ENCODE measurements at regions not wholly inside any gene's neighbourhood (a gene's known extent, or its start where the extent isn't known, plus 50 kb on each side); places are given as distances from the start of the nearest gene placed in this dataset.

- H2BK12ac ChIP-seq (ENCODE audit: insufficient read length, low read depth, low read length): no peak overlapping the region
- peaks cover 0 to 2% of the 10 kb centered on the region in 2 experiments; a peak in 1 of 4 replicates for H3K4me1 Mint-ChIP-seq
- H2AFZ ChIP-seq (ENCODE audit: low read length): no peak overlapping the region
- WGBS (ENCODE audit: extremely low coverage, insufficient read length, low lambda C conversion rate): no CpG with 5 or more reads among the region's 2 CpGs
- no peak overlapping the region for H2BK20ac ChIP-seq (ENCODE audit: low read depth, low read length, poor library complexity, severe bottlenecking)
- no peaks in the 10 kb centered on the region for H3K4me1 ChIP-seq (ENCODE audit: insufficient read depth, low read length)
- no peak overlapping the region for H3K9ac ChIP-seq (ENCODE audit: extremely low read depth, insufficient read length, low read length)
- no peak overlapping the region for H3T11ph ChIP-seq (ENCODE audit: low read length)
- H3K23me2 ChIP-seq (ENCODE audit: insufficient read length, low read depth, low read length, poor library complexity, severe bottlenecking): no peaks in the 10 kb centered on the region
- H3K79me1 ChIP-seq (ENCODE audit: insufficient read depth, low read depth, low read length, poor library complexity, severe bottlenecking): no peaks in the 10 kb centered on the region
- H2AK5ac ChIP-seq (ENCODE audit: insufficient read length, low read length): no peak overlapping the region
- H3K14ac ChIP-seq (ENCODE audit: insufficient read depth, low read length): no peak overlapping the region
- H4K5ac ChIP-seq (ENCODE audit: insufficient read length, low read depth, low read length): no peak overlapping the region
- peaks cover 73 to 79% of the 10 kb centered on the region in 2 experiments for H3K9me3 Mint-ChIP-seq
- H2BK5ac ChIP-seq (ENCODE audit: insufficient read length, low read length): no peak overlapping the region
- H3K79me2 ChIP-seq (ENCODE audit: insufficient read depth, low read length): no peaks in the 10 kb centered on the region
- no peak overlapping the region for H3K18ac ChIP-seq (ENCODE audit: insufficient read length, low read depth, low read length)
- H3K4ac ChIP-seq (ENCODE audit: low read depth, low read length): no peak overlapping the region
- no peak overlapping the region for H4K8ac ChIP-seq (replicated peaks; ENCODE audit: insufficient read length, low read depth, low read length)
- H3K9me3 ChIP-seq (ENCODE audit: control insufficient read depth, low read depth, low read length): peaks cover 8% of the 10 kb centered on the region
- peaks cover 43 to 65% (median 56%) of the 10 kb centered on the region in 3 experiments for H3K36me3 Mint-ChIP-seq (ENCODE audit: insufficient read depth in 1 of 3, low read depth in 3 of 3)
- H3K27me3 Mint-ChIP-seq (ENCODE audit: low read depth): no peaks in the 10 kb centered on the region; the same call in 1 of the 2 replicates
- H3K4me3 Mint-ChIP-seq: no peak overlapping the region
- H2BK15ac ChIP-seq (ENCODE audit: low read depth, low read length): no peak overlapping the region
- no peak overlapping the region for H4K91ac ChIP-seq (ENCODE audit: insufficient read length, low read depth, low read length)
- DNase-seq: no peak
- no peak overlapping the region for H3K23ac ChIP-seq (ENCODE audit: insufficient read length, low read depth, low read length)
- no peak overlapping the region for H3K56ac ChIP-seq (ENCODE audit: insufficient read length, low read depth, low read length)
- no peak for TF ChIP-seq CTCF (conservative IDR thresholded peaks at IDR 0.05)
- no peaks in the 10 kb centered on the region for H3K27me3 ChIP-seq (ENCODE audit: insufficient read depth, low read length)
- H3K27ac Mint-ChIP-seq: no peak overlapping the region
- no peak overlapping the region for H3K27ac ChIP-seq (ENCODE audit: insufficient read length, low read depth, low read length)
- no peaks in the 10 kb centered on the region for H4K20me1 ChIP-seq (ENCODE audit: control insufficient read depth, insufficient read depth, insufficient read length)
- no peak overlapping the region for H2BK120ac ChIP-seq (ENCODE audit: low read depth, low read length, poor library complexity, severe bottlenecking)
- no peak overlapping the region for H3K4me2 ChIP-seq (ENCODE audit: insufficient read depth, insufficient read length, low read length)
Measured at GRCh38 chr1:185581020-185581419, 153.2 kb upstream of the HMCN1 start.

Data from H9 (cell line).